Activated CD4-positive, alpha-beta T cell treated with anti-CD3 and anti-CD28 coated beads, Interleukin-10, Interleukin-2, amounts not matched to agents 100 ng/mL and 50 ng/mL, durations not matched to agents 16 hours and 8 hours (primary cell): ENCODE measurements at regions not wholly inside any gene's neighbourhood (a gene's known extent, or its start where the extent isn't known, plus 50 kb on each side); places are given as distances from the start of the nearest gene placed in this dataset.
"Not testable (repeated sequence)": the region's sequence is repeated elsewhere in the genome, so short reads cannot be mapped to it uniquely, and the experiment has no call there.

Experiments used
- DNase-seq: peaks from one replicate; pipeline ENCODE4 v3.0.0-alpha.2; 2020

DNA sequence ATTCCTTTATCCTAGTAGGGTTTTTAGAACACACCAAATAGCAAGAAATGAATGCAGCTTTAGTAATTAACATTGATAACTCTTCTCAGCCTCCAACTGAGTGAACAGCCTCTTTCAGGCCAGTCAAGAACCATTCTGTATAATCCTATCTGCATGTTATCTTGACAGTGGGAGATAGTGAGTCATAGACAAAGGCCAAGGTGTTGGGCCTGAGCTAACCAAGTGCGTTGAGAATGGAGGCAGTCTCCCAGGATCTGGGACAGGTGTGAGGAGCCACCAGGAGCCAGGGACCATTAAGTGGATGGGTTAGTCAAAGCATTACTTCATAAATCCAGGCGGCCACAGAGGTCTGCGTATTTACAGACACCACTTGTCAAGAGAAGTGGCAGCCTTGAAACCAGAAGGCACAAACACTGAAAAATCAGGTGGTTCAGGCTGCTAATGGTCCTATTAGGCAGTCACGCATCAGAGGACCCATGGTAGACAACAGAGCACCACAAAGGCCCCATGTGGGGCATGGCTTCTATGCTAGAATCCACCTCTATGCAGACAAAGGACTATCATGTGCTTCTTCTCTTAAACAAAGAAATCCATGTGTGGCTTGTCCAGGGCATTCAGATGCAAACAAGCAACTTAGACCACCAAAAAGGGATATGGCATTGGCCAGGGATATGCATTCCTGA is 409.7 kb upstream of the PIK3R1 start:
- no peak for DNase-seq

DNA sequence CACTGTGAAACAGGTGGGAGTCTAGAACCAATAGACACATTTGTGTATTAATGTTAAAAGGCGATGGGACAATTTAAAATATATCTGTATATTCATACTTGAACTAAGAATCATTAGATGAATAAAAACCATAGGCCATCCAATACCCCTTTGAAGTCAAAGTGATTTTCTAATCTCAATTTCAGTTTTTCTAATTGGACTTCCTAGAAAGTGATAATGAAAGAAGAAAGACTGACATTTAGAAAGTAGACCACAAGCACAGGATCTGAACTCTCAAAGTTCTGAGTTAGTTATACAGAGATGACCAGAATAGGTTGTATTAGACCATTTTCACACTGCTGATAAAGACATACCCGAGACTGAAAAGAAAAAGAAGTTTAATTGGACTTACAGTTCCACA is 412.8 kb upstream of the PIK3R1 start:
- peak; percentile 1 for DNase-seq

GRCh38 chr5:67799732-67800234 is 415.8 kb upstream of the PIK3R1 start:
- no peak for DNase-seq

DNA sequence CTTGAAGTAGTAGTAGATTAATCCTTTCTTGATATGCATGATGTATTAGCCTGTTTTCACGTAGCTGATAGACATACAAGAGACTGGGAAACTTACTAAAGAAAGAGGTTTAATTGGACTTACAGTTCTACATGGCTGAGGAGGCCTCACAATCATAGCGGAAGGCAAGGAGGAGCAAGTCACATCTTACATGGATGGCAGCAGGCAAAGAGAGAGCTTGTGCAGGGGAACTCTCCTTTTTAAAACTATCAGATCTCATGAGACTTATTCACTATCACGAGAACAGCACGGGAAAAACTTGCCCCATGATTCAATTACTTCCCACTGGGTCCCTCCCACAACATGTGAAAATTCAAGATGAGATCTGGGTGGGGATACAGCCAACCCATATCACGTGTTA is 417.1 kb upstream of the PIK3R1 start:
- DNase-seq = not testable (repeated sequence)

DNA sequence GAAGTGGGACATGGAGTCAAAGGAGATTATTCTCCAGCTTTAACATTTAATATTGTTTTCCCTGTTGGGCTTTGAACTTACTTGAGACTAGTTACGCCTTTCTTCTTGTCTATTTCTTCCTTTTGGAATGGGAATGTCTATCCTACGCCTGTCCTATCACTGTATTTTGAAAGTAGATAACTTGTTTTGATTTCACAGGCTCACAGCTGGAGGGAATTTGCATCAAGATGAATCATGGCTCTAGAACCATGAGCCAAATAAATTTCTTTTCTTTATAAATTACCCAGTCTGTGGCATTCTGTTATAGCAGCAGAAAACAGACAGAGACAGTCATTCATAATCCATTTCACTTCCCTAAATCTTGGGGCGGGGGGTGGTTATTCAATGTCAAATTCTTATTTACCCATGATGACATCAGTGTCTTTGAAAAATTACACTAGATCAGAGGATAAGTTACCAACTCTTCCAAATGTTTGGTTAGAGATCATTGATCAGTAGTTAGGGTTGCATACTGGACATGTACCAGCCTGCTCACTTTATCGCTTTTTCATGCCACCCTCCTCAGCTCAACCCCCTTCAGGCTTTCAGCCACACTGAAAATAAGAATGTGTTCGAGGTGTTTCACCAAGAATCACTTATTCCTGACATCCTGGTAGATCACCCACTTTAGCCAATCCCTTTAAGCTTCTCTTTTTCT is 419.6 kb upstream of the PIK3R1 start:
- no peak for DNase-seq

DNA sequence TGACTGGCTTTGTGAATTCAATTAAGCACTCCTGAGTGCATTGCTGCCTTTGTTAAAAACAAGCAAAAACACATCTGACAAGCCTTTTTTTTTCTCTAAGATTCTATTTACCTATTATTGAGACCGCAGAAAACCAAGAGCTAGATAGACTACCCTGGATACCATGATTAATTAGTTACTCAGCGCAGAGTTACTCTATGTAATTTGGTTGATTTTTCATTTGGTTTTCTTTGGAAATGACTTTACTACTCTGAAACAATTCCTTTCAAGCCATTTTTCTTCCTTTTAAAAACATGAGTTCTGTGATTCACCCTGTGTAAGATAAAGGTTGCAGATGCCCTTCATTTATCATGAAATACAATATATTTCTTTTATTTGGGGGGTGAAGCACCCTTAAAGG is 421.6 kb upstream of the PIK3R1 start:
- DNase-seq = no peak

- DNase-seq = no peak
These were observed 422.1 kb upstream of the PIK3R1 start for GRCh38 chr5:67793418-67793817.

GRCh38 chr5:67792891-67793290 is 422.7 kb upstream of the PIK3R1 start:
- DNase-seq = no peak

- DNase-seq = no peak
These were observed 425.2 kb upstream of the PIK3R1 start for GRCh38 chr5:67790390-67790789.

DNA sequence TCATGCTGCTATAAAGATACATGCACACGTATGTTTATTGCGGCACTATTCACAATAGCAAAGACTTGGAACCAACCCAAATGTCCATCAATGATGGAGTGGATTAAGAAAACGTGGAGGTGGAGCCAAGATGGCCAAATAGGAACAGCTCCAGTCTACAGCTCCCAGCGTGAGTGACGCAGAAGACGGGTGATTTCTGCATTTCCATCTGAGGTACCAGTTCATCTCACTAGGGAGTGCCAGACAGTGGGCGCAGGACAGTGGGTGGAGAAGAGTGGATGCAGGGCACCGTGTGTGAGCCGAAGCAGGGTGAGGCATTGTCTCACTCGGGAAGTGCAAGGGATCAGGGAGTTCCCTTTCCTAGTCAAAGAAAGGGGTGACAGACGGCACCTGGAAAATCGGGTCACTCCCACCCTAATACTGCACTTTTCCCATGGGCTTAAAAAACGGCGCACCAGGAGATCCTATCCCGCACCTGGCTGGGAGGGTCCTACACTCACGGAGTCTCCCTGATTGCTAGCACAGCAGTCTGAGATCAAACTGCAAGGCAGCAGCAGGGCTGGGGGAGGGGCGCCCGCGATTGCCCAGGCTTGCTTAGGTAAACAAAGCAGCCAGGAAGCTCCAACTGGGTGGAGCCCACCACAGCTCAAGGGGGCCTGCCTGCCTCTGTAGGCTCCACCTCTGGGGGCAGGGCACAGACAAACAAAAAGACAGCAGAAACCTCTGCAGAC is 435.5 kb upstream of the PIK3R1 start:
- DNase-seq = not testable (repeated sequence)

DNA sequence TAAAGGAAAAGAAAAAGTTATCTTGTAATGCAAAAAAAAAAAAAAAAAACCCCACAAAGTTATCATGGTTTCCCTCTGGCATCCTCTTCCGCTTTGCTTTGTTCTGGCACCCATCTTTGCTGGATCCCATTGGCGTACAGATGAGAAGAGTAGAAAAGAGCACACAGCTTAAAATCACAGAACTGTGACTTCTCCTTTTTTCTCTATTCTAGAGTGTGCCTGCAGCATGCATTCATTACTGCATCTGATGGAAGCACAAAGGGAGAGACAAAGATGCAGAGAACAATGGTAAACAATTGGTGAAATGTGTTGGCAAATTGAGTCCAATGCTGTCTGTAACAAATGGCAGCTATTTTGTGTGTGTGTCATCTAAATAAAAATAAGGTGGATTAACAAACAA is 440.8 kb upstream of the PIK3R1 start:
- DNase-seq = no peak

GRCh38 chr5:67774267-67774552 is 441.3 kb upstream of the PIK3R1 start:
- no peak for DNase-seq

GRCh38 chr5:67773411-67774266 is 441.9 kb upstream of the PIK3R1 start:
- no peak for DNase-seq

- DNase-seq = no peak
These were observed 443.8 kb upstream of the PIK3R1 start for GRCh38 chr5:67771791-67772190.

- no peak for DNase-seq
These were observed 444.3 kb upstream of the PIK3R1 start for GRCh38 chr5:67771221-67771620.

DNA sequence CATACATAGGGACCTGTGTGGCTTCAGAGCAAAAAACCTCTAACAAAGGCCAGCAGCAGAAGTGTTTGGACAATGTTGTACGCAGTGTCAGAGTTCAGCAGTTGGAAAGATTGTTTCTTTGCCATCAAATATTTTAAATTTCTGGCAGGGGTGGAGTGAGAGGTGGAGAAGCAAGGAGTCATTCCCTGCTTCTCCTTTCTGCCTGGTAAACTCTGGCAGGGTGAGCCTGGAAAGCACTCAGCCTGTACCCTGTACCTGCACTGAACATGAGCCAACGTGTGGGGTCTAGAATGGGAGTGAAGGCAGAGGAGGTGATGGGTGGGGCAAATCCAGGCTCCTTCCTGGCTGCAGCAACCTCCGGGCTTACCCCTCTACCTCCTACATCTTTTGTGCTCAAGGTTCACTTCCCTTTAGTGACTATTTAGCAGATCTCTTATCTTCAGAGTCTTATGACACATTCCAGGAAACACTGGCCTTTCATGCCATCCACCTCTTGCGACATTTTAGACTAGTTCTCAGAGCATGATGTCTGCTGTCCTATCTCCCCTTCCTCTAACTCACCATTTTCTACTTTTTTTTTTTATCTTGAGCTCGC is 445.0 kb upstream of the PIK3R1 start:
- DNase-seq = peak; percentile 2

DNA sequence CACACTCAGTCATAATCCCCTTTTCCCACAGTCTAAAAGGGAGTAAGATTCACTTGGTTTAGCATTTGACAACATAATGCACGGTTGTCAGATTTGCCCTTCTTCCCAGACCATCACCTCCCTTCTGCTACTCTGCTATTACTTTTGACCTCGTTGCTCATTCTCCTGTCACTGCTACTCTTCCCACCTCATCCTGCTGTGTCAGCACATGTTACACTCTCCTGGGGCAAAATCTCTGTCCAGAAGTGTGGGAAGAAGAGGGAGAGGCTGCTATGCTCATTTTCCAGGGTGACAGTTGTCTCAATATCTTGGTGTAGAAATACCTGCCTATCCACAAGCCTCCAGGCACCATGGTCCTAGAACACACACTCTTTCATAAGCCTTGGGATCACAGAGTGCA is 449.9 kb upstream of the PIK3R1 start:
- DNase-seq = no peak

- not testable (repeated sequence) for DNase-seq
These were observed 457.8 kb upstream of the PIK3R1 start for GRCh38 chr5:67757771-67758170.

DNA sequence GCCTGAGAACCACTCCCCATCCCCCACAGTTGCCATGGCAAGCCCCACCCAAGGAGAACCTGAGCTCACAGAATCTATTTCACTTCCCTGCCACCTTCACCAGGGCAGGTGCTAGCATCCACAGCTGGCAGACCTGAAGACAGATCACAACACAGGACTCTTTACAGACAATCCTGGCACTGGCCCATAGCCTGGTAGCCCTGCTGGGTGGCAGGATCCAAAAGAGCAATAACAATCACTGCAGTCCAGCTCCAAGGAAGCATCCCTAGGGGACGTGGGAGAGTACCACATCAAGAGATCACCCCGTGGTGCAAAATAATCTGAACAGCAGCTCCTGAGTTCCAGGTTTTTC is 463.2 kb upstream of the PIK3R1 start:
- no peak for DNase-seq

DNA sequence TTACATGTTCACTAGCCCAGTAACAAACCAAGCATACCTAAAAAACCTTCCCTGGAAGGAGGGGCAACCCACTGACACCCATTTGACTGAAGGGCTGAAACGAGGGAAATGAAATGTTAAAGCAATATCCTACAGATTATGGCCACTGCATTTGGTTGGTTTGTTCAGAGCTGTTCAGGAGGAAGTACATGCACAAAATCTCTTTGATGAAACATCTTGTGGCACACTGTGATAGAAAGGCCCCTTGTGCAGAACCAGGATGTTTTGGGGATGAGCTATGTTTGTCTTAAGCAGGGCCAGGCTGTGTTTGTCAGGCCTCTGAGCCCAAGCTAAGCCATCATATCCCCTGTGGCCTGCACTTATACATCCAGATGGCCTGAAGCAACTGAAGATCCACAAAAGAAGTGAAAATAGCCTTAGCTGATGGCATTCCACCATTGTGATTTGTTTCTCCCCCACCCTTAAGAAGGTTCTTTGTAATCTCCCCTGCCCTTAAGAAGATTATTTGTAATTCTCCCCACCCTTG is 467.3 kb upstream of the PIK3R1 start:
- DNase-seq = no peak

DNA sequence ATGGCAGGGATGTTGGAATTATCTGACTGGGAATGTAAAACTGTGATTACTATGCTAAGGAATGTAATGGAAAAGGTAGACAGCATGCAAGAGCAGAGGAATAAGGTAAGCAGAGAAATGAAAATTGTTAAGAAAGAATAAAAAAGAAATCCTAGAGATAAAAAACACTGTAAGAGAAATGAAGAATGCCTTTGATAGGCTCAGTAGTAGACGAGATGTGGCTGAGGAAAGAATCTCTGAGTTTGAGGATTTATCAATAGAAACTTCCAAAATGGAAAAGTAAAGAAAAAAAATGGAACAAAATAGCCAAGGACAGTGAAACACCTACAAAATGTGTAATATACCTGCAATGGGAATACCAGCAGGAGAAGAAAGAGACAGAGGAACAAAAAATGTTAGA is 468.5 kb upstream of the PIK3R1 start:
- no peak for DNase-seq

GRCh38 chr5:67746608-67747007 is 468.9 kb upstream of the PIK3R1 start:
- DNase-seq = not testable (repeated sequence)

DNA sequence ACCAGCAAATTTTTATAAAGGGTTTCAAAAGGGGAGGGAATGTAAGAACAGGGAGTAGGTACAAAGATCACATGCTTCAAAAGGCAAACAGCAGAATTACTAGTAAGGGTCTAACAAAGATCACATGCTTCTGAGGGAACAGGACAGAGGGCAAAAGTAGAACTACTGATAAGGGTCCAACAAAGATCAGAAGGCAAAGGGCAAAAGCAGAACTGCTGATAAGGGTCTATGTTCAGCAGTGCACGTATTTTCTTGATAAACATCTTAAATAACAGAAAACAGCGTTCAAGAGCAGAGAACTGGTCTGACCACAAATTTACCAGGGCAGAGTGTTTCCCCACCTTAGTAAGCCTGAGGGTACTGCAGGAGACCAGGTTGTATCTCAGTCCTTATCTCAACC is 469.5 kb upstream of the PIK3R1 start:
- DNase-seq = no peak
